HepG2 (cell line): ENCODE measurements at regions not wholly inside any gene's neighbourhood (a gene's known extent, or its start where the extent isn't known, plus 50 kb on each side); places are given as distances from the start of the nearest gene placed in this dataset.

Source experiments
- ELF3 ChIP-seq: IDR thresholded peaks from 2 replicates; pipeline ENCODE4 v1.6.1; 2016; ENCODE audit warnings: missing genetic modification reagents, missing compliant biosample characterization
- FOXA3 ChIP-seq: IDR thresholded peaks from 2 replicates; pipeline ENCODE4 v1.6.1; 2016; ENCODE audit warnings: missing genetic modification reagents, missing compliant biosample characterization
- FOXP1 ChIP-seq, 2 experiments: fragments of 450-650 bp in 1 of 2; IDR thresholded peaks; 2 replicates each; pipeline ENCODE4 v1.6.1; 2017 to 2018; ENCODE audit warnings: antibody characterized with exemption in 1 of 2
- HIC2 ChIP-seq: sonication (generic); formaldehyde crosslinking; IDR thresholded peaks from 2 replicates; pipeline ENCODE4 v1.9.0; 2022; ENCODE audit warnings: low read depth, missing genetic modification reagents
- IKZF5 ChIP-seq: IDR thresholded peaks from 2 replicates; pipeline ENCODE4 v1.6.1; 2018; ENCODE audit warnings: missing genetic modification reagents, mild to moderate bottlenecking, missing compliant biosample characterization
- LCORL ChIP-seq, 2 experiments: fragments of 450-650 bp in 1 of 2; sonication (generic) in 1 of 2; formaldehyde crosslinking in 1 of 2; IDR thresholded peaks; 2 replicates each; pipeline versions ENCODE4 v1.5.0 to v1.6.1; 2017 to 2020; ENCODE audit warnings: antibody characterized with exemption in 1 of 2, missing genetic modification reagents in 1 of 2
- MATR3 ChIP-seq: sonication (generic); formaldehyde crosslinking; IDR thresholded peaks from 2 replicates; pipeline ENCODE4 v1.4.0; 2020; ENCODE audit warnings: missing genetic modification reagents
- MED1 ChIP-seq: sonication (generic); formaldehyde crosslinking; IDR thresholded peaks from 2 replicates; pipeline ENCODE4 v1.4.0; 2020; ENCODE audit warnings: missing genetic modification reagents
- RAD21 ChIP-seq: fragments of 450-650 bp; formaldehyde crosslinking; IDR thresholded peaks from 2 replicates; pipeline ENCODE4 v1.5.0; 2020; ENCODE audit warnings: mild to moderate bottlenecking
- SKIL ChIP-seq: sonication (generic); formaldehyde crosslinking; IDR thresholded peaks from 2 replicates; pipeline ENCODE4 v1.8.0; 2022; ENCODE audit warnings: missing genetic modification reagents, mild to moderate bottlenecking, moderate library complexity, borderline replicate concordance
- TCF7 ChIP-seq: sonication (generic); IDR thresholded peaks from 2 replicates; pipeline ENCODE4 v1.6.1; 2016; ENCODE audit warnings: antibody characterized with exemption, low read depth
- U2AF1 ChIP-seq: fragments of 200-400 bp; formaldehyde crosslinking; optimal IDR thresholded peaks from 2 replicates; pipeline ENCODE3; 2017; ENCODE audit warnings: mild to moderate bottlenecking, low read depth, low read length
- ZNF101 ChIP-seq: sonication (generic); formaldehyde crosslinking; IDR thresholded peaks from 2 replicates; pipeline ENCODE4 v1.4.0; 2020; ENCODE audit warnings: mild to moderate bottlenecking, low read depth, missing genetic modification reagents, borderline replicate concordance
- ZNF350 ChIP-seq: sonication (generic); formaldehyde crosslinking; IDR thresholded peaks from 2 replicates; pipeline ENCODE4 v1.4.0; 2020; ENCODE audit warnings: mild to moderate bottlenecking, low read depth, missing genetic modification reagents, borderline replicate concordance
- ZNF501 ChIP-seq: sonication (generic); formaldehyde crosslinking; IDR thresholded peaks from 2 replicates; pipeline ENCODE4 v1.5.1; 2020; ENCODE audit warnings: mild to moderate bottlenecking, moderate library complexity, missing genetic modification reagents
- ZNF687 ChIP-seq: sonication (generic); formaldehyde crosslinking; IDR thresholded peaks from 2 replicates; pipeline ENCODE4 v1.5.1; 2020; ENCODE audit warnings: mild to moderate bottlenecking, missing genetic modification reagents, moderate library complexity
- ZNF691 ChIP-seq: sonication (generic); formaldehyde crosslinking; IDR thresholded peaks from 2 replicates; pipeline ENCODE4 v1.4.0; 2020; ENCODE audit warnings: missing genetic modification reagents, low read depth, mild to moderate bottlenecking, borderline replicate concordance
- ZNF709 ChIP-seq: sonication (generic); formaldehyde crosslinking; IDR thresholded peaks from 2 replicates; pipeline ENCODE4 v1.5.0; 2020; ENCODE audit warnings: mild to moderate bottlenecking, missing genetic modification reagents
- ZNF878 ChIP-seq: sonication (generic); formaldehyde crosslinking; IDR thresholded peaks from 2 replicates; pipeline ENCODE4 v1.8.1; 2023; ENCODE audit warnings: mild to moderate bottlenecking, missing genetic modification reagents, moderate library complexity

GRCh38 chr9:129524582-129525270 lies 96.2 kb downstream of the C9orf50 start (continued):
- TF ChIP-seq ZNF687 (CRISPR knock-in tag) (peak; percentile 56), FOXP1 (IDR thresholded peaks at IDR 0.05) (no peak), FOXP1 (CRISPR knock-in tag; IDR thresholded peaks at IDR 0.05) (no peak), TCF7 (no peak), ZNF709 (CRISPR knock-in tag) (no peak), ELF3 (peak; percentile 38; the same call in 1 of the 2 replicates), IKZF5 (CRISPR knock-in tag) (no peak), HIC2 (CRISPR knock-in tag) (peak; percentile 89), RAD21 (CRISPR knock-in tag) (0 out of 2 replicates have a peak, but pooled peaks have one; percentile 33), MATR3 (no peak), SKIL (CRISPR knock-in tag) (no peak), LCORL (IDR thresholded peaks at IDR 0.05) (no peak), LCORL (CRISPR knock-in tag; IDR thresholded peaks at IDR 0.05) (0 out of 2 replicates have a peak, but pooled peaks have one; percentile 21), ZNF691 (no peak), U2AF1 (no peak), ZNF501 (0 out of 2 replicates have a peak, but pooled peaks have one; percentile 17), ZNF101 (CRISPR knock-in tag) (no peak), ZNF878 (no peak), MED1 (0 out of 2 replicates have a peak, but pooled peaks have one; percentile 22), FOXA3 (CRISPR knock-in tag) (peak; percentile 33; the same call in 1 of the 2 replicates), ZNF350 (no peak)
